ENCODE measurements at regions not wholly inside any gene's neighbourhood (a gene's known extent, or its start where the extent isn't known, plus 50 kb on each side); places are given as distances from the start of the nearest gene placed in this dataset.

DNA sequence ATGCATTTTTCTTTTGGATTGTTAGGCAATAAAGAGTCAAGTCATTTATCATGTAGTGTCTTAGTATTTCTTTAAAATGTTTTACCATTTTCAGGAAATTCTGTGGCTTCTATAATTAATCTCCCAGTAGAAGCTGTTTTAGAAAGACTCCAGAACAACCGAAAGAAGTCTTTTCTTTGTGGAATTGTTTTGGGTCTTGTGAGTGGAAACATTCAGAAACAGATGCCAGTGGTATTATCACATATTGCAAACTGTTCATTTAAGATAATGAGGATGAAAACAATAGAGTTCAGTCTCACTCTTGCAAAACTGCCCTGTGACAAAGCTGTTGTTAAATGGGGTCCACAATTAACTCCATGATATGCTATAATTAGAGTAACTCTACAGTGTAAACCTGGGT is 211.2 kb upstream of the KIT start:
- Histone ChIP-seq H3K36me3 (ENCODE audit: insufficient read depth, low read length) (no peaks in the 10 kb centered on the region), H4K20me1 (ENCODE audit: insufficient read depth) (no peaks in the 10 kb centered on the region), H3K27ac (ENCODE audit: low read length) (no peak overlapping the region), H3F3A (ENCODE audit: insufficient read depth, low read length, poor library complexity, severe bottlenecking) (no peaks in the 10 kb centered on the region), H3K9ac (ENCODE audit: low read length) (no peak overlapping the region), H3K27me3 (ENCODE audit: insufficient read depth, low read depth, low read length) (peaks cover 45% of the 10 kb centered on the region), H3K79me2 (replicated peaks; ENCODE audit: insufficient read depth, low read length) (no peaks in the 10 kb centered on the region), H3K9me3 (ENCODE audit: low read length) (no peaks in the 10 kb centered on the region), H3K9me2 (ENCODE audit: insufficient read depth, low read length) (no peaks in the 10 kb centered on the region), H3K4me2 (ENCODE audit: low read length) (no peak overlapping the region), H3K4me3 (ENCODE audit: low read length) (no peak overlapping the region), H2AFZ (ENCODE audit: low read depth, low read length) (no peak overlapping the region)
- TF ChIP-seq RAD21 (conservative IDR thresholded peaks at IDR 0.05) (no peak), SMC3 (conservative IDR thresholded peaks at IDR 0.05; ENCODE audit: poor library complexity) (no peak), POLR2AphosphoS5 (IDR thresholded peaks at IDR 0.05) (no peak), MXI1 (conservative IDR thresholded peaks at IDR 0.05; ENCODE audit: poor library complexity, severe bottlenecking) (no peak), TAF1 (IDR thresholded peaks at IDR 0.05; ENCODE audit: low read depth) (no peak), EZH2 (IDR thresholded peaks at IDR 0.05; ENCODE audit: borderline replicate concordance, insufficient read depth, low read length, poor library complexity, severe bottlenecking) (no peak), EP300 (conservative IDR thresholded peaks at IDR 0.05; ENCODE audit: poor library complexity, severe bottlenecking) (no peak)
- TF ChIP-seq, protein P1, sequence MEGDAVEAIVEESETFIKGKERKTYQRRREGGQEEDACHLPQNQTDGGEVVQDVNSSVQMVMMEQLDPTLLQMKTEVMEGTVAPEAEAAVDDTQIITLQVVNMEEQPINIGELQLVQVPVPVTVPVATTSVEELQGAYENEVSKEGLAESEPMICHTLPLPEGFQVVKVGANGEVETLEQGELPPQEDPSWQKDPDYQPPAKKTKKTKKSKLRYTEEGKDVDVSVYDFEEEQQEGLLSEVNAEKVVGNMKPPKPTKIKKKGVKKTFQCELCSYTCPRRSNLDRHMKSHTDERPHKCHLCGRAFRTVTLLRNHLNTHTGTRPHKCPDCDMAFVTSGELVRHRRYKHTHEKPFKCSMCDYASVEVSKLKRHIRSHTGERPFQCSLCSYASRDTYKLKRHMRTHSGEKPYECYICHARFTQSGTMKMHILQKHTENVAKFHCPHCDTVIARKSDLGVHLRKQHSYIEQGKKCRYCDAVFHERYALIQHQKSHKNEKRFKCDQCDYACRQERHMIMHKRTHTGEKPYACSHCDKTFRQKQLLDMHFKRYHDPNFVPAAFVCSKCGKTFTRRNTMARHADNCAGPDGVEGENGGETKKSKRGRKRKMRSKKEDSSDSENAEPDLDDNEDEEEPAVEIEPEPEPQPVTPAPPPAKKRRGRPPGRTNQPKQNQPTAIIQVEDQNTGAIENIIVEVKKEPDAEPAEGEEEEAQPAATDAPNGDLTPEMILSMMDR (IDR thresholded peaks at IDR 0.05; ENCODE audit: poor library complexity, severe bottlenecking): no peak
- TF ChIP-seq, protein P2, sequence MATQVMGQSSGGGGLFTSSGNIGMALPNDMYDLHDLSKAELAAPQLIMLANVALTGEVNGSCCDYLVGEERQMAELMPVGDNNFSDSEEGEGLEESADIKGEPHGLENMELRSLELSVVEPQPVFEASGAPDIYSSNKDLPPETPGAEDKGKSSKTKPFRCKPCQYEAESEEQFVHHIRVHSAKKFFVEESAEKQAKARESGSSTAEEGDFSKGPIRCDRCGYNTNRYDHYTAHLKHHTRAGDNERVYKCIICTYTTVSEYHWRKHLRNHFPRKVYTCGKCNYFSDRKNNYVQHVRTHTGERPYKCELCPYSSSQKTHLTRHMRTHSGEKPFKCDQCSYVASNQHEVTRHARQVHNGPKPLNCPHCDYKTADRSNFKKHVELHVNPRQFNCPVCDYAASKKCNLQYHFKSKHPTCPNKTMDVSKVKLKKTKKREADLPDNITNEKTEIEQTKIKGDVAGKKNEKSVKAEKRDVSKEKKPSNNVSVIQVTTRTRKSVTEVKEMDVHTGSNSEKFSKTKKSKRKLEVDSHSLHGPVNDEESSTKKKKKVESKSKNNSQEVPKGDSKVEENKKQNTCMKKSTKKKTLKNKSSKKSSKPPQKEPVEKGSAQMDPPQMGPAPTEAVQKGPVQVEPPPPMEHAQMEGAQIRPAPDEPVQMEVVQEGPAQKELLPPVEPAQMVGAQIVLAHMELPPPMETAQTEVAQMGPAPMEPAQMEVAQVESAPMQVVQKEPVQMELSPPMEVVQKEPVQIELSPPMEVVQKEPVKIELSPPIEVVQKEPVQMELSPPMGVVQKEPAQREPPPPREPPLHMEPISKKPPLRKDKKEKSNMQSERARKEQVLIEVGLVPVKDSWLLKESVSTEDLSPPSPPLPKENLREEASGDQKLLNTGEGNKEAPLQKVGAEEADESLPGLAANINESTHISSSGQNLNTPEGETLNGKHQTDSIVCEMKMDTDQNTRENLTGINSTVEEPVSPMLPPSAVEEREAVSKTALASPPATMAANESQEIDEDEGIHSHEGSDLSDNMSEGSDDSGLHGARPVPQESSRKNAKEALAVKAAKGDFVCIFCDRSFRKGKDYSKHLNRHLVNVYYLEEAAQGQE (IDR thresholded peaks at IDR 0.05; ENCODE audit: borderline replicate concordance): no peak

DNA sequence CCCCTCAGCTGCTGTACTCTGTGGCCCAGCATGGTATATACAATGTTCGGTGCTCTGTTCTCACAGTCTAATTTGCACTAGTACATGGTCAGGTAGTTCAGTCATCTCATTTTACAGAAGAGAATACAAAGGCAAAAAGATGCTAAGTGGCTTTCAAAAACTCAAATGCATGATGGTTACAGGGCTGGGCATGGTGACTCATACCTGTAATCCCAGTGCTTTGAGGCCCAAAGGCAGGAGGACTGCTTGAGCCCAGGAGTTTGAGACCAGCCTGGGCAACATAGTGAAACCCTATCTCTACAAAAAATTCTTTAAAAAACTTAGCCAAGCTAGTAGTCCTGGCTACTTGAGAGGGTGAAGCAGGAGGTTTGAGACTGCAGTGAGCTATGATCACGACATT is 210.5 kb upstream of the KIT start:
- Histone ChIP-seq H4K20me1 (ENCODE audit: insufficient read depth) (no peaks in the 10 kb centered on the region), H3K27me3 (ENCODE audit: insufficient read depth, low read depth, low read length) (peaks cover 38% of the 10 kb centered on the region), H3K9me3 (ENCODE audit: low read length) (no peaks in the 10 kb centered on the region), H3F3A (ENCODE audit: insufficient read depth, low read length, poor library complexity, severe bottlenecking) (no peaks in the 10 kb centered on the region), H3K9me2 (ENCODE audit: insufficient read depth, low read length) (no peaks in the 10 kb centered on the region), H3K79me2 (replicated peaks; ENCODE audit: insufficient read depth, low read length) (no peaks in the 10 kb centered on the region), H3K27ac (ENCODE audit: low read length) (no peak overlapping the region), H3K4me3 (ENCODE audit: low read length) (no peak overlapping the region), H2AFZ (ENCODE audit: low read depth, low read length) (no peak overlapping the region), H3K36me3 (ENCODE audit: insufficient read depth, low read length) (no peaks in the 10 kb centered on the region), H3K9ac (ENCODE audit: low read length) (no peak overlapping the region), H3K4me2 (ENCODE audit: low read length) (no peak overlapping the region)
- no peak for TF ChIP-seq MXI1 (conservative IDR thresholded peaks at IDR 0.05; ENCODE audit: poor library complexity, severe bottlenecking)
- no peak for TF ChIP-seq RAD21 (conservative IDR thresholded peaks at IDR 0.05)
- TF ChIP-seq POLR2AphosphoS5 (IDR thresholded peaks at IDR 0.05): no peak
- no peak for TF ChIP-seq EP300 (conservative IDR thresholded peaks at IDR 0.05; ENCODE audit: poor library complexity, severe bottlenecking)
- TF ChIP-seq, protein P2 (IDR thresholded peaks at IDR 0.05; ENCODE audit: borderline replicate concordance): no peak
- TF ChIP-seq, protein P1 (IDR thresholded peaks at IDR 0.05; ENCODE audit: poor library complexity, severe bottlenecking): no peak
- TF ChIP-seq SMC3 (conservative IDR thresholded peaks at IDR 0.05; ENCODE audit: poor library complexity): no peak
- TF ChIP-seq TAF1 (IDR thresholded peaks at IDR 0.05; ENCODE audit: low read depth): no peak
- no peak for TF ChIP-seq EZH2 (IDR thresholded peaks at IDR 0.05; ENCODE audit: borderline replicate concordance, insufficient read depth, low read length, poor library complexity, severe bottlenecking)

Data from neural cell (in vitro differentiated cells).